Spleen (tissue), 11 donors: ENCODE measurements at regions not wholly inside any gene's neighbourhood (a gene's known extent, or its start where the extent isn't known, plus 50 kb on each side); places are given as distances from the start of the nearest gene placed in this dataset.
A peak's percentile ranks its signal among the peaks of the same experiment; 100 is the strongest.

Experiments used
- DNase-seq: peaks from one replicate; pipeline ENCODE4 v3.0.0-alpha.2; 2020
- H3K27ac ChIP-seq, 8 donors: fragments of 200-600 bp; sonication (generic) in 7 of 8; 1 replicate in 4 of 8; 2 replicates in 4 of 8; pipeline versions ENCODE4 v1.5.0 to v1.8.0; 2016 to 2021; ENCODE audit warnings: inconsistent platforms in 4 of 8, mild to moderate bottlenecking in 4 of 8, moderate library complexity in 1 of 8
- H3K27me3 ChIP-seq, 7 donors: fragments of 200-600 bp; sonication (generic) in 6 of 7; replicated peaks in 1 of 7; 1 replicate in 4 of 7; 2 replicates in 3 of 7; pipeline versions ENCODE4 v1.5.0 to v1.8.0; 2016 to 2021; ENCODE audit warnings: inconsistent platforms in 3 of 7, mild to moderate bottlenecking in 1 of 7
- H3K36me3 ChIP-seq, 6 donors: fragments of 200-600 bp; sonication (generic) in 5 of 6; 1 replicate in 4 of 6; 2 replicates in 2 of 6; pipeline versions ENCODE4 v1.5.0 to v1.8.0; 2016 to 2021; ENCODE audit warnings: inconsistent platforms in 2 of 6
- H3K4me1 ChIP-seq, 6 donors: fragments of 200-600 bp; sonication (generic) in 5 of 6; 1 replicate in 3 of 6; 2 replicates in 3 of 6; pipeline versions ENCODE4 v1.5.0 to v1.8.0; 2016 to 2021; ENCODE audit warnings: inconsistent platforms in 3 of 6
- H3K4me3 ChIP-seq, 8 donors: fragments of 200-600 bp; sonication (generic) in 7 of 8; 1 replicate in 4 of 8; 2 replicates in 4 of 8; pipeline versions ENCODE4 v1.5.0 to v1.8.0; 2016 to 2021; ENCODE audit warnings: inconsistent platforms in 4 of 8, mild to moderate bottlenecking in 4 of 8, moderate library complexity in 2 of 8
- H3K9me3 ChIP-seq, 8 donors: fragments of 200-600 bp; sonication (generic) in 7 of 8; 1 replicate in 4 of 8; 2 replicates in 4 of 8; pipeline versions ENCODE4 v1.5.0 to v1.8.0; 2016 to 2021; ENCODE audit warnings: inconsistent platforms in 4 of 8
- POLR2A ChIP-seq, 3 donors: fragments of 450-650 bp; IDR thresholded peaks; one replicate each; pipeline ENCODE4 v1.5.1; 2017; ENCODE audit warnings: antibody characterized with exemption in 3 of 3, mild to moderate bottlenecking in 1 of 3
- POLR2AphosphoS5 ChIP-seq, 3 donors: sonication (generic); formaldehyde crosslinking; IDR thresholded peaks; one replicate each; pipeline ENCODE4 v1.5.1; 2017; ENCODE audit warnings: antibody characterized with exemption in 3 of 3
- WGBS, 5 donors: extraction: QIAGEN DNeasy Blood & Tissue Kit in 3 of 5; methylation state at CpG; one replicate each; pipeline versions ENCODE4 v1.1.5 to v1.1.7; 2013 to 2018; 5-methylcytosine and 5-hydroxymethylcytosine counted together
- intact Hi-C: fragments of 100-400 bp; cut with DNase I; formaldehyde crosslinking; loops from one replicate; pipeline ENCODE4 v1.15.0; 2023; ENCODE audit warnings: low total_unique reads
- TF ChIP-seq, protein P1 (sequence below), 11 experiments: fragments of 200-600 bp in 7 of 11; fragments of 450-650 bp in 4 of 11; sonication (generic) in 4 of 11; IDR thresholded peaks in 8 of 11; conservative IDR thresholded peaks in 3 of 11; 1 replicate in 7 of 11; 2 replicates in 4 of 11; pipeline versions ENCODE4 v1.4.0 to v1.8.0; 2016 to 2021; ENCODE audit warnings: antibody characterized with exemption in 11 of 11, inconsistent platforms in 4 of 11, mild to moderate bottlenecking in 1 of 11
- donor health status: healthy with polysubstance abuse.
- donor health status: DM: no; HTN: no; CAD: no; lungs with moderate emphysema.
- donor health status: DM: no; HTN: no; CAD: no.
- donor health status: Bipolar disorder and iron deficiency.
- donor health status: healthy.
- donor health status: DM: no; HTN: no; CAD: no.
- donor health status: DM: yes; HTN: yes; CAD: no.

DNA sequence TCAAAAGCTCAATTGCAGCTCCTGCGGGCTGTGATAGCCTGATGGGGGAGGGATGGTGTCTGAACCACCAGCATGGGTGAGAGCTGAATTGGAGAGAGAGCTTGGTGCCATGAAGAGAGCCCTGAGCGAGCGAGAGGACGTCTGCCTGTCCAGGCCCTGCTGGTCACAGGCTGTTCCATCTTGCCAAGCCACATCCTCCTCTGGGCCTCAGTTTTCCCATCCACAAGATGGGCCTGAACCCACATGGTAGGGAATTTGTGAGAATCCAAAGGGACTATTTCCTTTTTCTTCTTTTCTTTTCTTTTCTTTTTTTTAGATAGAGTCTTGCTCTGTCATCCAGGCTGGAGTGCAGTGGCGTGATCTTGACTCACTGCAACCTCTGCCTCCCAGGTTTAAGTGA is 276.4 kb downstream of the VRK1 start:
- TF ChIP-seq POLR2A (IDR thresholded peaks at IDR 0.05) (no peak), POLR2AphosphoS5 (IDR thresholded peaks at IDR 0.05) (no peak)
- TF ChIP-seq, protein P1, sequence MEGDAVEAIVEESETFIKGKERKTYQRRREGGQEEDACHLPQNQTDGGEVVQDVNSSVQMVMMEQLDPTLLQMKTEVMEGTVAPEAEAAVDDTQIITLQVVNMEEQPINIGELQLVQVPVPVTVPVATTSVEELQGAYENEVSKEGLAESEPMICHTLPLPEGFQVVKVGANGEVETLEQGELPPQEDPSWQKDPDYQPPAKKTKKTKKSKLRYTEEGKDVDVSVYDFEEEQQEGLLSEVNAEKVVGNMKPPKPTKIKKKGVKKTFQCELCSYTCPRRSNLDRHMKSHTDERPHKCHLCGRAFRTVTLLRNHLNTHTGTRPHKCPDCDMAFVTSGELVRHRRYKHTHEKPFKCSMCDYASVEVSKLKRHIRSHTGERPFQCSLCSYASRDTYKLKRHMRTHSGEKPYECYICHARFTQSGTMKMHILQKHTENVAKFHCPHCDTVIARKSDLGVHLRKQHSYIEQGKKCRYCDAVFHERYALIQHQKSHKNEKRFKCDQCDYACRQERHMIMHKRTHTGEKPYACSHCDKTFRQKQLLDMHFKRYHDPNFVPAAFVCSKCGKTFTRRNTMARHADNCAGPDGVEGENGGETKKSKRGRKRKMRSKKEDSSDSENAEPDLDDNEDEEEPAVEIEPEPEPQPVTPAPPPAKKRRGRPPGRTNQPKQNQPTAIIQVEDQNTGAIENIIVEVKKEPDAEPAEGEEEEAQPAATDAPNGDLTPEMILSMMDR (IDR thresholded peaks at IDR 0.05 in 8 of 11, conservative IDR thresholded peaks at IDR 0.05 in 3 of 11) = no peak

DNA sequence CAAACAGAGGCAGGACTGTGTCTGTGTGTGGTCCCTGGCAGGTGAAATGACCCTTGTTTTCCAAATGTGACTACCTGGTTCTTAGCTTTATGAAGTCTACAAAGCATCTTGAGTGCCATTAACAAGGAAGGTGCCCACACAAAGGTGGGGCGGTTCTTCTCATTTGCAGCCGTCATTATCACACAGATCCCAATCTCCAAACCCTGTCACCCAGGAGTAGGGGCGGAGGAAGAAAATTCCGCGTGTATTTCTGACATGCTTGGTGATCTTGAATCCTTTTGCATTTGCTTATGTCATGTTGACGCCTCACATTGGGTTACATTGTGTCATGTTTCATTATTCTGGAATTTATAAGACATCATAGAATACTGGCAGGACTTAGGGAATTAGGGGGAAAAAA is 277.3 kb downstream of the VRK1 start:
- Histone ChIP-seq H3K27ac (no peak overlapping the region), H3K27me3 (peaks cover 0 to 6% (median 0%) of the 10 kb centered on the region in 7 donors), H3K9me3 (no peaks in the 10 kb centered on the region), H3K4me3 (no peak overlapping the region), H3K36me3 (no peaks in the 10 kb centered on the region), H3K4me1 (peaks cover 0 to 12% (median 5%) of the 10 kb centered on the region in 6 donors)
- TF ChIP-seq POLR2A (IDR thresholded peaks at IDR 0.05) (no peak), POLR2AphosphoS5 (IDR thresholded peaks at IDR 0.05) (no peak)
- TF ChIP-seq, protein P1 (IDR thresholded peaks at IDR 0.05 in 8 of 11, conservative IDR thresholded peaks at IDR 0.05 in 3 of 11) = no peak
- intact Hi-C loops = no loop called here
- DNase-seq = no peak
- WGBS, 5 donors = 79 to 90% (median 85%) methylated on average over 6 of the region's 6 CpGs

More for the DNA sequence above, 276.4 kb downstream of the VRK1 start:
- Histone ChIP-seq H3K9me3 (no peaks in the 10 kb centered on the region), H3K4me1 (peaks cover 0 to 12% (median 5%) of the 10 kb centered on the region in 6 donors), H3K27me3 (peaks cover 0 to 6% (median 0%) of the 10 kb centered on the region in 7 donors), H3K4me3 (no peak overlapping the region), H3K27ac (no peak overlapping the region), H3K36me3 (no peaks in the 10 kb centered on the region)
- intact Hi-C loops = no loop called here
- 85 to 92% (median 91%) methylated on average over 5 of the region's 5 CpGs for WGBS, 5 donors
- no peak for DNase-seq

DNA sequence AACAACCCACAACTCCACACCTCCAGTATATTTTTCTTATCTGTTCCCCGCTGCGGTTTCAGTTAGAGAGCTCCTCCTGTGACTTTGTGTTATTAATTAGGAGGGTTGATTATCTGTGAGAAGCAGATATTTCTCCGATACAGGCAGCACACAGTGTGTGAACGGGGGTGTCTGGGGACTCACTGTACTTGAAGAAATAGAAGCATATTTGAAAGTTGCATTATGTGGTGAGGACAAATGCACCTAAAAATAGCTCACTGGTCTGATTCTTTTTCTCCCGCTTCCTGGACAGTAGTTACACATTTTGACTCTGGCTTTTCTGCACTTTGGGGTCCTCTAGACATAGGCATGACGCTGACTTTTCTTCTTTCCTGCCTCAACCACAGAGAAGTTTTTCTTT is 277.7 kb downstream of the VRK1 start:
- intact Hi-C loops = no loop called here
- 18 to 40% (median 27%) methylated on average over 6 of the region's 6 CpGs for WGBS, 5 donors
- H3K4me3 ChIP-seq = no peak overlapping the region
- peaks cover 0 to 6% (median 0%) of the 10 kb centered on the region in 7 donors for H3K27me3 ChIP-seq
- H3K9me3 ChIP-seq = no peaks in the 10 kb centered on the region
- TF ChIP-seq POLR2AphosphoS5 (IDR thresholded peaks at IDR 0.05) = no peak
- TF ChIP-seq, protein P1 (IDR thresholded peaks at IDR 0.05 in 8 of 11, conservative IDR thresholded peaks at IDR 0.05 in 3 of 11) = no peak
- H3K36me3 ChIP-seq = no peaks in the 10 kb centered on the region
- no peak for DNase-seq
- H3K27ac ChIP-seq = no peak overlapping the region
- H3K4me1 ChIP-seq = peaks cover 0 to 12% (median 5%) of the 10 kb centered on the region in 6 donors

DNA sequence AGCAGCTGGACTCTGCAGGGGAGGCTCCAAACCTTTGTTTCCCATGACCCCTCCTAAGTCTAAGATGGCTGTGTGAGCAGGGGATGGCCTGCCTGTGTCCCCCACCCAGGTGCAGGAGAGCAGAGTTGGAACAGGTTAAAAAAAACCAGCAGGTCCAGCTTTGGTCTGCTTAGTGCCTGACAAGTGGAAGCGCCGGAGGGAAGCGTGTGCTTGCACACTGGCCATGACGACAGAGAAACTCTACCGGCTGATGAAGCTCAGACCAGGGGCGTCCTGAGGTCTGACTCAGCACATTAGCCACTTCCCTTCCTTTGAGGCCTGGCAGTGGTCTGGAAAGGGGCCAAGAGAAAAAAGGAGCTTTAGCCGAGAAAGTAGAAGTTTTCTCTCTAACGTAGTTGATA is 280.1 kb downstream of the VRK1 start:
- WGBS, 5 donors = 2 to 8% (median 7%) methylated on average over 8 of the region's 8 CpGs
- no peak for DNase-seq

More for the DNA sequence above, 280.1 kb downstream of the VRK1 start:
- peak in 2 of 3 donors; percentile 24 to 59 for TF ChIP-seq POLR2AphosphoS5 (IDR thresholded peaks at IDR 0.05)
- TF ChIP-seq POLR2A (IDR thresholded peaks at IDR 0.05) = no peak
- TF ChIP-seq, protein P1 (IDR thresholded peaks at IDR 0.05 in 8 of 11, conservative IDR thresholded peaks at IDR 0.05 in 3 of 11) = no peak
- intact Hi-C loops = no loop called here
- no peaks in the 10 kb centered on the region for H3K36me3 ChIP-seq
- H3K9me3 ChIP-seq = no peaks in the 10 kb centered on the region
- H3K27ac ChIP-seq = no peak overlapping the region
- H3K4me3 ChIP-seq = no peak overlapping the region
- H3K27me3 ChIP-seq = peaks cover 0 to 6% (median 0%) of the 10 kb centered on the region in 7 donors
- H3K4me1 ChIP-seq = peaks cover 0 to 12% (median 5%) of the 10 kb centered on the region in 6 donors
